Skeletal muscle satellite cell (primary cell): ENCODE measurements at regions not wholly inside any gene's neighbourhood (a gene's known extent, or its start where the extent isn't known, plus 50 kb on each side); places are given as distances from the start of the nearest gene placed in this dataset.

Source experiments
- H3K27me3 ChIP-seq: 2 replicates; pipeline ENCODE4 v1.7.0; 2013; ENCODE audit warnings: low read length; ENCODE audit not compliant: control insufficient read depth, insufficient read depth
- H3K36me3 ChIP-seq: 2 replicates; pipeline ENCODE4 v1.7.0; 2013; ENCODE audit warnings: mild to moderate bottlenecking, control low read depth, low read length; ENCODE audit not compliant: insufficient read depth
- H3K4me1 ChIP-seq: 2 replicates; pipeline ENCODE4 v1.7.0; 2013; ENCODE audit warnings: low read length; ENCODE audit not compliant: control insufficient read depth, insufficient read depth
- H3K4me2 ChIP-seq: 2 replicates; pipeline ENCODE4 v1.7.0; 2013; ENCODE audit warnings: mild to moderate bottlenecking, low read length
- H3K4me3 ChIP-seq: 2 replicates; pipeline ENCODE4 v1.7.0; 2013; ENCODE audit warnings: low read length
- H3K9ac ChIP-seq: 2 replicates; pipeline ENCODE4 v1.7.0; 2013; ENCODE audit warnings: mild to moderate bottlenecking, low read depth, low read length, moderate library complexity
- H3K9me3 ChIP-seq: replicated peaks from 2 replicates; pipeline ENCODE4 v1.7.0; 2013; ENCODE audit warnings: mild to moderate bottlenecking, control low read depth, low read length

- Histone ChIP-seq H3K4me3 (no peak overlapping the region), H3K36me3 (no peaks in the 10 kb centered on the region), H3K4me1 (no peaks in the 10 kb centered on the region), H3K9me3 (no peaks in the 10 kb centered on the region), H3K4me2 (no peak overlapping the region), H3K27me3 (no peaks in the 10 kb centered on the region), H3K9ac (no peak overlapping the region)
Measured at GRCh38 chr3:102148598-102149337, 286.0 kb upstream of the ZPLD1 start.

- no peaks in the 10 kb centered on the region for H3K36me3 ChIP-seq
- H3K27me3 ChIP-seq: no peaks in the 10 kb centered on the region
- no peaks in the 10 kb centered on the region for H3K9me3 ChIP-seq
- H3K4me2 ChIP-seq: no peak overlapping the region
- peaks cover 12% of the 10 kb centered on the region for H3K4me1 ChIP-seq
- no peak overlapping the region for H3K9ac ChIP-seq
- no peak overlapping the region for H3K4me3 ChIP-seq
Measured at GRCh38 chr3:102151935-102152334, 282.9 kb upstream of the ZPLD1 start.

- H3K36me3 ChIP-seq: no peaks in the 10 kb centered on the region
- no peak overlapping the region for H3K4me3 ChIP-seq
- peak overlapping the region; percentile 23 for H3K4me2 ChIP-seq
- H3K4me1 ChIP-seq: peaks cover 34% of the 10 kb centered on the region
- peak overlapping the region; percentile 75 for H3K9ac ChIP-seq
- H3K27me3 ChIP-seq: no peaks in the 10 kb centered on the region
- no peaks in the 10 kb centered on the region for H3K9me3 ChIP-seq
Measured at GRCh38 chr3:102156426-102156825, 278.4 kb upstream of the ZPLD1 start.

- no peak overlapping the region for H3K4me3 ChIP-seq
- no peaks in the 10 kb centered on the region for H3K27me3 ChIP-seq
- H3K4me2 ChIP-seq: peak overlapping the region; percentile 18
- peaks cover 52% of the 10 kb centered on the region for H3K4me1 ChIP-seq
- no peaks in the 10 kb centered on the region for H3K36me3 ChIP-seq
- H3K9ac ChIP-seq: peak overlapping the region; percentile 65
- no peaks in the 10 kb centered on the region for H3K9me3 ChIP-seq
Measured at GRCh38 chr3:102158080-102158740, 276.6 kb upstream of the ZPLD1 start.

GRCh38 chr3:102159810-102160451 is 274.9 kb upstream of the ZPLD1 start:
- H3K9me3 ChIP-seq: no peaks in the 10 kb centered on the region
- no peaks in the 10 kb centered on the region for H3K27me3 ChIP-seq
- no peaks in the 10 kb centered on the region for H3K36me3 ChIP-seq
- H3K9ac ChIP-seq: no peak overlapping the region
- H3K4me3 ChIP-seq: no peak overlapping the region
- H3K4me2 ChIP-seq: no peak overlapping the region
- peaks cover 65% of the 10 kb centered on the region for H3K4me1 ChIP-seq

GRCh38 chr3:102161384-102162006 is 273.3 kb upstream of the ZPLD1 start:
- H3K4me1 ChIP-seq: peaks cover 67% of the 10 kb centered on the region
- no peaks in the 10 kb centered on the region for H3K9me3 ChIP-seq
- no peaks in the 10 kb centered on the region for H3K27me3 ChIP-seq
- no peak overlapping the region for H3K9ac ChIP-seq
- no peaks in the 10 kb centered on the region for H3K36me3 ChIP-seq
- no peak overlapping the region for H3K4me2 ChIP-seq
- no peak overlapping the region for H3K4me3 ChIP-seq

GRCh38 chr3:102162251-102162650 is 272.6 kb upstream of the ZPLD1 start:
- H3K4me2 ChIP-seq: peak overlapping the region; percentile 55
- no peaks in the 10 kb centered on the region for H3K36me3 ChIP-seq
- H3K4me3 ChIP-seq: no peak overlapping the region
- peaks cover 59% of the 10 kb centered on the region for H3K4me1 ChIP-seq
- no peaks in the 10 kb centered on the region for H3K9me3 ChIP-seq
- H3K27me3 ChIP-seq: no peaks in the 10 kb centered on the region
- peak overlapping the region; percentile 74 for H3K9ac ChIP-seq

GRCh38 chr3:102163039-102163817 is 271.6 kb upstream of the ZPLD1 start:
- Histone ChIP-seq H3K4me3 (no peak overlapping the region), H3K9me3 (no peaks in the 10 kb centered on the region), H3K36me3 (no peaks in the 10 kb centered on the region), H3K4me1 (peaks cover 50% of the 10 kb centered on the region), H3K9ac (peak overlapping the region; percentile 74), H3K4me2 (peak overlapping the region; percentile 55), H3K27me3 (no peaks in the 10 kb centered on the region)

GRCh38 chr3:102163818-102164154 is 271.0 kb upstream of the ZPLD1 start:
- H3K4me2 ChIP-seq: peak overlapping the region; percentile 25
- H3K4me1 ChIP-seq: peaks cover 44% of the 10 kb centered on the region
- peak overlapping the region; percentile 66 for H3K9ac ChIP-seq
- no peaks in the 10 kb centered on the region for H3K36me3 ChIP-seq
- no peak overlapping the region for H3K4me3 ChIP-seq
- H3K27me3 ChIP-seq: no peaks in the 10 kb centered on the region
- H3K9me3 ChIP-seq: no peaks in the 10 kb centered on the region

- Histone ChIP-seq H3K27me3 (no peaks in the 10 kb centered on the region), H3K9me3 (no peaks in the 10 kb centered on the region), H3K4me3 (no peak overlapping the region), H3K36me3 (no peaks in the 10 kb centered on the region), H3K4me2 (no peak overlapping the region), H3K4me1 (peaks cover 44% of the 10 kb centered on the region), H3K9ac (peak overlapping the region; percentile 53)
Measured at GRCh38 chr3:102165367-102165766, 269.4 kb upstream of the ZPLD1 start.

- Histone ChIP-seq H3K27me3 (no peaks in the 10 kb centered on the region), H3K9ac (no peak overlapping the region), H3K4me2 (no peak overlapping the region), H3K36me3 (no peaks in the 10 kb centered on the region), H3K9me3 (no peaks in the 10 kb centered on the region), H3K4me1 (peaks cover 27% of the 10 kb centered on the region), H3K4me3 (no peak overlapping the region)
Measured at GRCh38 chr3:102169915-102170479, 264.8 kb upstream of the ZPLD1 start.
